Endodermal cell (in vitro differentiated cells): ENCODE measurements at regions not wholly inside any gene's neighbourhood (a gene's known extent, or its start where the extent isn't known, plus 50 kb on each side); places are given as distances from the start of the nearest gene placed in this dataset.

Experiments used
- DNase-seq: peaks from one replicate; pipeline ENCODE4 v3.0.0-alpha.2; 2017
- H3K27ac ChIP-seq: 2 replicates; pipeline ENCODE4 v1.5.1; 2013; ENCODE audit warnings: mild to moderate bottlenecking, low read depth, low read length, moderate library complexity
- H3K27me3 ChIP-seq: 2 replicates; pipeline ENCODE4 v1.6.1; 2013; ENCODE audit warnings: mild to moderate bottlenecking, low read length, moderate library complexity; ENCODE audit not compliant: insufficient read depth, control insufficient read depth, poor library complexity, severe bottlenecking
- H3K36me3 ChIP-seq: 2 replicates; pipeline ENCODE4 v1.7.0; 2013; ENCODE audit warnings: mild to moderate bottlenecking, low read length, moderate library complexity; ENCODE audit not compliant: control insufficient read depth, insufficient read depth
- H3K4me1 ChIP-seq: one replicate; pipeline ENCODE4 v1.7.0; 2013; ENCODE audit warnings: low read length; ENCODE audit not compliant: control insufficient read depth, insufficient read depth
- H3K4me3 ChIP-seq: 2 replicates; pipeline ENCODE4 v1.5.1; 2013; ENCODE audit warnings: mild to moderate bottlenecking, low read length, moderate library complexity
- H3K9ac ChIP-seq: 2 replicates; pipeline ENCODE4 v1.6.1; 2013; ENCODE audit warnings: mild to moderate bottlenecking, low read length, moderate library complexity; ENCODE audit not compliant: poor library complexity, severe bottlenecking; ENCODE audit errors: extremely low read depth
- H3K9me3 ChIP-seq: 2 replicates; pipeline ENCODE4 v1.6.1; 2013; ENCODE audit warnings: mild to moderate bottlenecking, low read length, moderate library complexity; ENCODE audit not compliant: control insufficient read depth
- H3K27ac Mint-ChIP-seq: 2 replicates; pipeline ENCODE4 v1.8.0; 2020; ENCODE audit warnings: mixed read lengths
- H3K27me3 Mint-ChIP-seq: 2 replicates; pipeline ENCODE4 v1.8.0; 2021; ENCODE audit warnings: mild to moderate bottlenecking, mixed read lengths; ENCODE audit not compliant: insufficient read depth
- H3K36me3 Mint-ChIP-seq: 2 replicates; pipeline ENCODE4 v1.8.0; 2020; ENCODE audit warnings: low read depth, mixed read lengths
- H3K4me1 Mint-ChIP-seq: 2 replicates; pipeline ENCODE4 v1.8.0; 2020; ENCODE audit warnings: mixed read lengths
- H3K4me3 Mint-ChIP-seq: 2 replicates; pipeline ENCODE4 v1.8.0; 2020; ENCODE audit warnings: mild to moderate bottlenecking, moderate library complexity, mixed read lengths
- H3K9me3 Mint-ChIP-seq: 2 replicates; pipeline ENCODE4 v1.8.0; 2020; ENCODE audit warnings: mild to moderate bottlenecking, mixed read lengths
- CTCF ChIP-seq: fragments of 200-600 bp; sonication (generic); conservative IDR thresholded peaks from 2 replicates; pipeline ENCODE4 v1.5.0; 2021; ENCODE audit warnings: antibody characterized with exemption, mild to moderate bottlenecking
- WGBS, 2 experiments: methylation state at CpG; one replicate each; pipeline versions ENCODE4 v1.1.5 to v1.1.7; 2013; ENCODE audit warnings: missing lambda C conversion rate in 2 of 2, mixed read lengths in 1 of 2; ENCODE audit not compliant: insufficient coverage in 1 of 2, insufficient read length in 1 of 2; 5-methylcytosine and 5-hydroxymethylcytosine counted together

GRCh38 chr9:85212209-85212608 lies 529.5 kb downstream of the AGTPBP1 start:
- no peak overlapping the region for H3K27ac ChIP-seq
- H3K4me1 ChIP-seq = peaks cover 16% of the 10 kb centered on the region
- H3K27me3 ChIP-seq = no peaks in the 10 kb centered on the region
- no peaks in the 10 kb centered on the region for H3K27me3 Mint-ChIP-seq
- no peak overlapping the region for H3K4me3 Mint-ChIP-seq
- H3K9me3 ChIP-seq = peaks cover 9% of the 10 kb centered on the region
- DNase-seq = no peak
- no peaks in the 10 kb centered on the region for H3K36me3 ChIP-seq
- no peaks in the 10 kb centered on the region for H3K36me3 Mint-ChIP-seq
- H3K27ac Mint-ChIP-seq = no peak overlapping the region
- WGBS, 2 experiments = 82 to 100% methylated on average over 1 to 4 of the region's 4 CpGs
- no peak for TF ChIP-seq CTCF
- no peak overlapping the region for H3K4me3 ChIP-seq
- H3K9me3 Mint-ChIP-seq = peaks cover 6% of the 10 kb centered on the region
- H3K9ac ChIP-seq = no peak overlapping the region
- peaks cover 34% of the 10 kb centered on the region for H3K4me1 Mint-ChIP-seq

- Histone ChIP-seq H3K36me3 (no peaks in the 10 kb centered on the region), H3K9me3 (peaks cover 11% of the 10 kb centered on the region), H3K27ac (no peak overlapping the region), H3K9ac (no peak overlapping the region), H3K4me1 (peaks cover 13% of the 10 kb centered on the region), H3K4me3 (peak overlapping the region; percentile 30), H3K27me3 (no peaks in the 10 kb centered on the region)
- Mint-ChIP-seq H3K36me3 (no peaks in the 10 kb centered on the region), H3K4me1 (peaks cover 27% of the 10 kb centered on the region), H3K9me3 (peaks cover 6% of the 10 kb centered on the region), H3K27ac (no peak overlapping the region), H3K27me3 (no peaks in the 10 kb centered on the region), H3K4me3 (no peak overlapping the region)
- DNase-seq = no peak
- TF ChIP-seq CTCF = no peak
- 91 to 100% methylated on average over 1 of the region's 1 CpG for WGBS, 2 experiments
Measured at GRCh38 chr9:85208666-85209065, 533.1 kb downstream of the AGTPBP1 start.

- H3K27ac Mint-ChIP-seq = no peak overlapping the region
- peaks cover 22% of the 10 kb centered on the region for H3K9me3 ChIP-seq
- no peaks in the 10 kb centered on the region for H3K27me3 ChIP-seq
- H3K9me3 Mint-ChIP-seq = peaks cover 6% of the 10 kb centered on the region
- H3K27me3 Mint-ChIP-seq = no peaks in the 10 kb centered on the region
- peaks cover 12% of the 10 kb centered on the region for H3K4me1 Mint-ChIP-seq
- TF ChIP-seq CTCF = no peak
- no peaks in the 10 kb centered on the region for H3K36me3 Mint-ChIP-seq
- H3K4me3 Mint-ChIP-seq = no peak overlapping the region
- peaks cover 7% of the 10 kb centered on the region for H3K4me1 ChIP-seq
- 94 to 100% methylated on average over 1 to 3 of the region's 3 CpGs for WGBS, 2 experiments
- no peak for DNase-seq
- H3K9ac ChIP-seq = no peak overlapping the region
- H3K36me3 ChIP-seq = no peaks in the 10 kb centered on the region
- no peak overlapping the region for H3K4me3 ChIP-seq
- H3K27ac ChIP-seq = no peak overlapping the region
Measured at GRCh38 chr9:85204176-85204575, 534.6 kb downstream of the NTRK2 start.
